Activated CD4-positive, alpha-beta T cell treated with anti-CD3 and anti-CD28 coated beads for 48 hours (primary cell): ENCODE measurements at regions not wholly inside any gene's neighbourhood (a gene's known extent, or its start where the extent isn't known, plus 50 kb on each side); places are given as distances from the start of the nearest gene placed in this dataset.
A peak's percentile ranks its signal among the peaks of the same experiment; 100 is the strongest.

Source experiments
- DNase-seq: peaks from one replicate; pipeline ENCODE4 v3.0.0-alpha.2; 2020

DNA sequence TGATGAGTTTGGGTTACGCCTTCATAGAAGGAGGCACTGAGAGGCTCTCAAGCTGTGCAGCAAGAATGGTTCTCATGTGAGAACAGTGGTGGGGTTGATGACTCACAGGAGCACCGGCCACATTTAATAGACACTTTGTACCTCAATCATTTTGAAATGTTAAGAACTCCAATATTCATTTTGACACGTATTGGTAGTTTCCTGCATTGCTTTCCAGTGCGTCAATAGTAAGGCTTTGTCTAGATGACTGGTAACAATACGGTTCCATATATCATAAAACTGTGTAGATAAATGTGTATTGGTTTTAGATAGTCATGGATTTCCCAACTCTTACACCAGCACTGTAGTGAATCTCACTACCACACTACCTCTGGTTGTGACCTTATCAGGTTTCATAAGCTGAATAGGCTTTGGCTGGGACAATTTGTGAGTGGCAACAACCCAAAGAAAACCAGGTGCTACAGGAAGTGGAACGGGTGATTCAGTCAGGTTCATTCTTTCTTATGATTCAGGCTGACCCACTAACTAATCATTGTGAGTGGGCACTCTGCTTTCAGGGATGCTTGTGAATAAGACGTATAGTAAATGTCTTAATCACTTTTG is 362.6 kb downstream of the KLF5 start:
- DNase-seq = peak; percentile 56

DNA sequence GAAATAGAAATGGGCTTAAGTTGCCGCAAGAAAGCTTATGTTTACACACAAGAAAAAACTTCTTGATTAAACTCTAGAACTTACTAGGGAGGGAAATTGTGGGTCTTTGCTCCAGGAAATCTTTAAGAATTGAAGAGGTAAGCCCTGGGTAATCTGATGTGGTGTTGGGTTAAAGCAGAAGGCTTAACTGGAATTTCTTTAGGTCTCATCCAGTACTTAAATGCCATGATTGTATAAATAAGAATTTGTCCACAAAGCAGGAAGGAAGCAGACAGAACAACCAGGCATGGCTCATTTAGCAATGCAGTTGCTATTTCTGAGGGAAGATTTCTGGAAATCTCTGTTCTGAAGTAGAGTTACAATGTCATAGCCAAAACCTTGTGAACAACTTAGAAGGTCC is 360.4 kb downstream of the KLF5 start:
- no peak for DNase-seq

DNA sequence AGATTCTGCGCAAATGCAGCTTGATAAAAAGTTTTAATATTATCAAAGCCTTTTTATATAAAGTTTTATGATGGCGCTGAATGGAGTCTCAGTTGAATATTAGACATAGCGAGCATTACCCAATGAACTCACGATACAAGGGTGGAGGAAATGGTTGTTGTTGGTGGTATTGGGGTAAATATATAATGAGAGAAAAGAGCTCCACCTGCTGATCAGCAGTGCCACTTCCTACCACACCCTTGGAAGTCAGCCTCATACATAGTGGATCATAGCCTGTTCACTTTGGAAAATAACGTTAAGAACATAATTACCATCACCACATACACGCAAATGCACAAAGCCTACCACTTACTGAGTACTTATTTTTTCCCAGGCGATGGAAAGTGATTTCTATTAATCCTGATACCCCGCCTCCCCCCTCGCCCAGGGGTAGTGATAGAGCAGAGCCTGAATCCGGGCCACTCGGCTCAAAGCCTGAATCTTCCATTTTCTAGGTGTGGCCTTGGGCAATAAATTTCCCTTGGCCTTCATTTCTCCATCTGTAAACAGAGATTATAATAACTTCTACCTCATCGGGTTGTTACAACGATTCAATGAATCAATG is 358.3 kb downstream of the KLF5 start:
- no peak for DNase-seq

DNA sequence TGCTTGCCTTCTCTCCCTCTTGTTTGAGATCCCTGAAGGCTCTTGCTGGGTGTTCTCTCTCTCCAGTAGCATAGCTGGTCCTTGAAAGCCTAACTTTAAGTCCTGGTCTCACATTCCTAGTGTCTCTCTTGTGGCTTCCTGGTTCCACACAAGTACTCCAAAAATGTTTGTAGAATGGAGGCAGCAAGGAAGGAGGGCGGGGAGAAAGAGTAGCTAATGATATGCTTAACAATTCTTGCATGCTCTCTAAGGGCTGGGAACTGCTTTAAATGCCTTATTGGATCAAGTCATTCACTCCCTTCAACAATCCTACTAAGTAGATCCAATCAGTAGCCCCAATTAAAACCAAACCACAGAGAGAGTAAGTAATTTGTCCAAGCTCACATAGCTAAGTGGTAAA is 357.3 kb downstream of the KLF5 start:
- no peak for DNase-seq

DNA sequence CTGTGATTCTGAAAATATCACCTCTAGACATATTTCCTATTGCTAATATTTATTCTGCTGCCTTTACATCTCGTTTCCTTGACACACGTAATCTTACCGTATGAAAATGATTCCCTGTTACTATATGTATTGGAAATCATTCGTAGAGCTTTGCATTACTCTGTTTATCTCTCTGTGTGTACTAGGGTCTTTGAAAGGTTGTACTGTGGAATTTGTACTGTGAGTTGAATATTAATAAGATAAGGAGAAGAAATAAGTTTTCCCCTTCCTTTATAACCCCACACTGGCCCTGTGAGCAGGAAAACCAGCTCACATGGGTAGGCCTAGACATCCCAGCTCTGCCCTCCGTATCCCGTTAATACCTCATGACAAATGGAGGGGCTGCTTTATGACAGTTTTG is 354.9 kb downstream of the KLF5 start:
- DNase-seq = no peak

DNA sequence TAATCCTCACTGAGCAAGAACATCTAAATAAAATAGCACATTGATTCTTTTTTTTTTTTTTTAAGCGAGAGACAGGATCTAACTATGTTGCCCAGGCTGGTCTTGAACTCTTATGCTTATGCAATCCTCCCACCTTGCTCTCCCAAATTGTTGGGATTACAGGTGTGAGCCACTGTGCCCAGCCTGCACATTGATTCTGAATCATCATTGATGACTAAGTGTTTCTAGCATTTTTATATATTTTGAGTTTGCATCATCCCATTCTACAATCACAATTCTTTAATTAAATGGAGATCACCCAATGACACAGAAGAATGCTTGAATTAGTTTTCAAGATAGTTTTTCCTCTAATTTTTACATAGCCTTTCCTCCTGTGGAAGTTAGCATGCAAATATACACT is 354.1 kb downstream of the KLF5 start:
- no peak for DNase-seq

DNA sequence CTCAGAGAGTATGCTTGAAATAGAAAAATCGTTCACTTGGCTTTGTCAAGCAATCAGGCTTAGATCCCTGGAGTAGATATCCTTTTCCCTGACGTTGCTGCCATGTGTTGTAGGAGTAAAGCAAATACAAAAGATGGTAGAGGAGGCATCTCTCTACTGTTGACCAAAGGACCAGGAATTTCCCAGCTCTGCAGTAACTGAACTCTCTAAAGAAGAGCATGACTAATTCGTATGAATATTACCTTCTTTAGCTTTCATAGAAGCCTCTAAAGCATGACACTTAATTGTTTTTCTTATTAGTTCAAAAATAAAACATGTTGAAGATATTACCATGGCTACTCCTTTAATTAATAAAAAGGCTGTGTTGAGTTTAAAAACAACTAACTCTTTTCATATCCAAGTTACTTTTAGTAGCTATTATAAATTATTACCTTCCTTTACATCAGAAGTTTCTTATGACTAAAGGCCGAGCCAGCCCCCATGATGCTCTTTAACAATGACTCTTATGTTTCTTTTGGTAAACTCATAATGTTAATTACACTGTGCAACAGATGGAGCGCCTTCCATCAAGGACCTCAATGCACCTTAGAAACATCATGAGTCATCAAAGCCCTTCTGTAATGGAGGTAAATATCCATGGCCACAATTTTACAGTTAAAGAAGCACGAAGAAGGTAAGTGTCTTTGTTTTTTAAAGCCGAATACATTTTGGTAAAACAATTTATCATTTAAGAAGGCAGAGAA is 352.4 kb downstream of the KLF5 start:
- no peak for DNase-seq

DNA sequence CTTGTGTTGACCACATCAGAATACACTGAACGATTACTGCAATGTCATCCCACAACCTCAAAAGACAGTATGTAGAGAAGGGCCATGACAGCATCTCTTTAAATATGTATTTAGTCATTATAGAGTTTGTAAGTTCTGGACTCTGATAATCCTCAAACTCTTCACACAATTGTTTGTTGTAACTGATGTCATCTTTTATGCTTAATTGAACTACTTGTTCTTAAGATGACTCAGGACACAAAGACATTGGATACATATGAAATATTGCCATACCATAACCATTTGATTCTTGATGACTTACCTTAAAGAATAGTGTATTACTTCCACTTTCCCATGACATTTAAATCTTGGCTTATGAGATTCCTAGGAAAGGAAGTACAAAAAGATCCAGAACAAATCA is 347.6 kb downstream of the KLF5 start:
- no peak for DNase-seq

DNA sequence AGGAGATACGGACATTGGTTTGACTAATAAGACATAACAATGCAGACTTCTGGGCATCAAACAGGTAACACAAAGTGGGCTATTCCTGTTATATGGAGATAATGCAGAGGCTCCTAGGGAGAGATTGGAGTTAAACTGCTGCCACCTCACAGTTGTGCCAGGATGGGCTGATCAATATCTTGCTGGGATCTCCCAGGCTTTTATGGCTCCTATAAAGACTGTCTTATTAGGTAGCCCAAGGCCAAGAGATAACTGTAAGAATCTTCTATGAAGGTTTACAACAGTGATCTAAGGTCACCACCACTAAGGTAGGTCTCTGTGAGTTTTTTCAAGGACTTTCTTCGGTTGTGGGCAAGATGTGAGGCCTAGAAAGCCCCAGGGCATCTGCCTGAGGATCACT is 345.8 kb downstream of the KLF5 start:
- DNase-seq = no peak

DNA sequence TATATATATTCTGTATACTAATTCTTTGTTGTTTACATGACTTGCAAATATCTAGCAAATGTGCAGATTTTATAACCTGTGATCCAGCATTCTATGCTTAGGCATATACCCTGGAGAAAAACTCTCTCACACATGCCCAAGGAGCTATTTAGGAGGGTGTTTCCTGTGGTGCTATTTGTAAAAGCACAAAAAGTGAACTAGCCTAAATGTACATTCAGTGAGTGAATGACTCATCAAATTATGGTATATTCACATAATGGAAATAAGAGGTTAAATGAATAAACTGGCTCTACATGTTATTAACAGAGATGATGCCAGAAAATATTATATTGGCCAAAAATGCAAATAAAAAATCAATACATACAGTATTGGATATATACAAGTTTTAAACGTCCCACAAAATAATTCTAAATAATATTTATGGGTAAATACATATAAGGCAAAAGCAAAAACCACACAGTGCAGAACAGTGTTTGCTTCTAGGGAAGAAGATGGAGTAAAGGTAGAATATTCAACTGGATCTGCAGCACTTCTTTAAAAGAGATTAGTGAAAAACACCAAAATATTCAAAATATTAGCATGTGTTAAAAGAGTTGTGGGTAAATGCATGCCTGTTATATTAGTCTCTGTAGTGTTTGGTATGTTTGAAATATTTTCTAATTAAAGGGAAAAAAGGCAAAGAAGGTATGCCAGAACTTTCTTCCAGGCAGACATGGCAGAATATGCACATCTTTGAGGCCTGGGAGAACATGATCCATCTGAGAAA is 344.7 kb downstream of the KLF5 start:
- no peak for DNase-seq

DNA sequence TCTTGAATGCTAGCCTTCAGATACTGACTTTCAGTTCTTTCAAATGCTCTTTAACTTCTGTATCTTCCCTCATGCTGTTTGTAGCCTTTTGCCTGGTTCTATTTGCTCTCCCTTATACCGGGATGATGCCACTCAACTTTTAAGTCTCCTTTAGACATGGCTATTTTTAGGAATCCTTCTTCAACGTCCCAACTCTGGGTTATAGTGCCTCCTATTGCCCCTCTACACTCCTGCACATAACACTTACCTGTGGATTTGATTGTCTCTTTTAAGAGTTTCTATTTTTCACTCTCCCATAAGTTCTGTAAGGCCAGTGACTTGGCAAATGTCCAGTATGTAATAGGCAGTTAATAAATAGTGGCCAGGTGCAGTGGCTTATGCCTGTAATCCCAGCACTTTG is 343.0 kb downstream of the KLF5 start:
- DNase-seq = no peak

DNA sequence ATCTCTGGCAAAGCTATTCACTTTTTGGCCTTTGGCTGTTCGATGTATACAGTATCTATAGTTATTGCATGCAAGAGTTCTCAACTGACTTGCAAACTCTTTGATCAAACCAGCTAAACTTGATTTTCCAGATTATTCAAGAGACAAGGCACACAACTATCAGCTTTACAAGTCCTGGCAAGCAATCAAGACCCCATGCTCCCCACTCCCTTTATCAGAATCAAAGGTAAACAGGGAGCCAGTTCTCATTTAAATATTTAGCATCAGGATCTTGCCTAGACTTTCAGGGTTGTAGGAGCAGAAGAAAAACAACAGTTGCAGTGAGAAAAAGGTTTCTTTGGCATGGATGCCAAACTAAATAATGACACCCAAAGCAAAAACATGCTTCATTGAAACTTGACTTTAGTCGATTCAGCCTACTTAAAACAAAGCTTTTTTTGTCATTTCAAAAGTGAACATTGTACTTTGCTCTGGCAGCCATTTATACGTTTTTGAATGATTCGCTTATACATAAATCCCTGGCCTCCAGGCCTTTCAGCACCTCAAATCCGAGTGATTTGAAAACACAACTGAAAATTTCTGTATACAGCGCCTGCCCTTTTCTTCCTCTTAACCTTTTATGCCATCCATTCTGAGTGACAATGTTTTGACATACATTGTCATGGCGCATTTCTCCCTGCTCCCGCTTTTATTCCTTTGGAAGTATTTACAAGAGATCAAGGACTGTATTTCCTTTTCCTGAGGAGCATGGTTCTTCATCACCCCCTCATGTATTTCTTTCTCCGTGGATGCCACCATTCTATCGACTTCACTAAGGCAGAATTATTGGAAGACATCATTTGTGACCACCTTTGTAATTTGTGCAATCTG is 340.8 kb downstream of the KLF5 start:
- no peak for DNase-seq

DNA sequence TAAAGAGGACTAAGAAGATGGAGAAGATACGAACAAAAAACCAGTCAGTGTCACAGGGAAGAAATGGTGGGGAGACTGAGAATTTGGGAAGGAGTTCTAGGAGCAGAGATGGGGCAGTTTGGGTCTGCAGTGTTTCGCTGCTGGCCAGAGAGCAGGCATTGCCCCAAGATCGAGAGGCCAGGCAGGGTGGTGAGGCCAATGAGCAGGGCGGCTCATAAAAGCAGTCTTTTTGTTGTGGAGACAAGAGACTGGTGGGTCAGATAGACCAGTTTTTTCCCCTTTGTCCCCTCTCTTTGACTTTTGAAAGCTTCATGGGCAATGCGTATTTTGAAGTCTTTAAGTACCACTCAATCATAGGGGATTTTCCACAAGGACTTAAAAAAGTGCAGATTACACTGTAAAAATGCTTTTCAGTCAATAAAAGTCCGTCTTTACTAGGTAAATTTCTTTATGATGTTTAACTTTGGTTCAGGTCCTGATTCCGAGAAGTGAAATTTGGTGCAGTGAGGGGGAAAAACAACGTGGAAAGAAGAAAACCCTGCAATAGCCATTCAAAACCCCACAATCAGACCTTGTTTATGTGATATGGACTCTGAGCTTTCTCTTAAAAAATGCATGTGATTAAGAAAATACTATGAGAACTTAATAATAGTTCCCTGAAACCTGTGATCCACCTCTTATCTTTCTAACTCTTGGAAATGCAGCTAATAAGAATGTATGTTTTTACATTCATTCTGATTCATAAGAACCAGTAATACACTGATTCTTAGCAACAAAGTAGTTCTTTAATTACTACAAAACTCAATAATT is 338.9 kb downstream of the KLF5 start:
- no peak for DNase-seq

DNA sequence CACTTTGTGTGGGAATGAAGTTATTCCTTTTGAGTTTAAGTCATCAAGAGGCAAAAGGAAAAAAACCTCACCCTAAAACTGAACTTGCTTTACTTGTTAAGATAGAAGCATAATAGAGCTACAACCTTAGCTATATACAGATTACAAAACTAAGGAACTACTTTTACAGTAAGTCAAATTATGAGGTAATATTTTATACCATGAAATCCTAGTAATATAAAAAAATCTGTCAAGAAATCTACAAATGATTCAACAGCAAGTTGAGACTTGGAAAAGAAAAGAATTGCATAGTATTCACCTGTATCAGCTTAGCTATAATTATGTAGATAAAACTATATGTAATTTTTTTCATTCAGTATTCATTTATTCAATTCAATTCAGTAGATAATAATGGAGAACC is 335.3 kb downstream of the KLF5 start:
- DNase-seq = no peak

DNA sequence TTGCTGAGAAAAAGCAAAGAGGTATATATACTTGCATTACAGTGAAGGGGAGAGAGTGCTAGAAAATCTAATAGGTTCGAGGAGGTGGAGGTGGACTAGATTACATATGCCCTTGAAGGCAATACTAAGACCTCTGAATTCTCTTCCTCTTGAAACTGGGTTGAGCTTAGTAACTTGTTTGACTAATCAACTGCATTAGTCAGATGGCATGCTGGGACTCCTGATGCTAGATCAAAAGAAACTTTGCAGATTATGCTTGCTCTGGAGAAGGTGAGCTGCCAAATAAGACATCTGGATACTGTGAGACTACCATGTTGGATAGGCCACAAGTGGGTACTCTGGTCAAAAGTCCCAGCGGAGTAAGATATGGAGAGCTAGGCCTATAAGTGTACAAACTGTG is 331.3 kb downstream of the KLF5 start:
- DNase-seq = no peak

DNA sequence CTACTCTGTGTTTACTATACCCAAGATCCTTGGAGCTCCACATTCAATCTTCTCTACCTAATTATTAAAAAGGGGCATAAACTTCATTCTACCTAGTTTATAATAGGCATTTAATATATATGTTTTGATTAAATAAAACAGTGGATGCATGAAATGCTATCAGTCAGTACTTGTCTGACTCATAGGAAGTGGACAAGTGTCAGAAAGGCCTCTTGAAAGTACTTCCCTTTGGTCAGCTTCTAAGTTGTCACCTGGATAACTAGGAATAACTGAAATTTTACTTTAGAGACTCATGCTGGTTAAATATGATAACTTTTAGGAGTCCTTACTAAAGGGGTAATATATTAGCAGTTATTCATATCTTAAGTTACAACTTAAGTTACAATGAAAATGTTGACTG is 329.8 kb downstream of the KLF5 start:
- DNase-seq = no peak

DNA sequence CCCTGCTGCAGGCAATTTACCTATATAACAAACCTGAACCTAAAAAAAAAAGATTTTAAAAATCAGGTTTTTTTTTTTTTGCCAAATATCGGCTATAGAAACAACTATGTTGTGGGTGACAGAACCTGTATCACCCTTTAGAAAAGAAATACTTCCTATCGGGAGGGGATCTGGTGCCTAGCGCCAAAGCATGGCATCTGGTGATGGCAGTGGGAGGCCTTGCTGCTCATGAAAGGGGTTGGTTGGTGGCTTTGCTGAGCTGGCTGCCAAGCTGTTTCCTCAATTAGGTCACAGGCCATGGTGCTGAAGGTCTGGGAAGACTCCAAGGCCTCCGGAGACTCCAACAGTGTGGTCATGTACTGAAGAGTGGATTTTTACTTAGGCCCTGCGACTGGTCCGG is 328.5 kb downstream of the KLF5 start:
- no peak for DNase-seq

DNA sequence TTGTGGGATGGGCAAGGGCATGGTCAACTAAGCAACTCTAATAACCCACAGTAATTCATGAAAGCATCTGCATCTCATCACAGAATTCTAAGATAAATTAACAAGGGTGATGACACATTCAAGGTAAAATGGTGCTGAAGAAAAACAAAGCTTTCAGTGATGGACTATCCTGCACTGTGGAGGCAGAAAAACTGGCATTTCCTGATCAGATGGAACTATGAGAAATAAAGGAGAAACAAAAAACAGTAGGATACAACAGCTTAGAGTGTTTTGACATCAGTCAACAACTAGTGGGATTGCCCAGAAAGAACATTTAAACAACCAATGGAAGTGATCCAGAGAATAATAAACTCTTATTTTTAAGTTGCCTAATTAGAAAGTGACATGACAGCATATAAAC is 327.0 kb downstream of the KLF5 start:
- DNase-seq = no peak

DNA sequence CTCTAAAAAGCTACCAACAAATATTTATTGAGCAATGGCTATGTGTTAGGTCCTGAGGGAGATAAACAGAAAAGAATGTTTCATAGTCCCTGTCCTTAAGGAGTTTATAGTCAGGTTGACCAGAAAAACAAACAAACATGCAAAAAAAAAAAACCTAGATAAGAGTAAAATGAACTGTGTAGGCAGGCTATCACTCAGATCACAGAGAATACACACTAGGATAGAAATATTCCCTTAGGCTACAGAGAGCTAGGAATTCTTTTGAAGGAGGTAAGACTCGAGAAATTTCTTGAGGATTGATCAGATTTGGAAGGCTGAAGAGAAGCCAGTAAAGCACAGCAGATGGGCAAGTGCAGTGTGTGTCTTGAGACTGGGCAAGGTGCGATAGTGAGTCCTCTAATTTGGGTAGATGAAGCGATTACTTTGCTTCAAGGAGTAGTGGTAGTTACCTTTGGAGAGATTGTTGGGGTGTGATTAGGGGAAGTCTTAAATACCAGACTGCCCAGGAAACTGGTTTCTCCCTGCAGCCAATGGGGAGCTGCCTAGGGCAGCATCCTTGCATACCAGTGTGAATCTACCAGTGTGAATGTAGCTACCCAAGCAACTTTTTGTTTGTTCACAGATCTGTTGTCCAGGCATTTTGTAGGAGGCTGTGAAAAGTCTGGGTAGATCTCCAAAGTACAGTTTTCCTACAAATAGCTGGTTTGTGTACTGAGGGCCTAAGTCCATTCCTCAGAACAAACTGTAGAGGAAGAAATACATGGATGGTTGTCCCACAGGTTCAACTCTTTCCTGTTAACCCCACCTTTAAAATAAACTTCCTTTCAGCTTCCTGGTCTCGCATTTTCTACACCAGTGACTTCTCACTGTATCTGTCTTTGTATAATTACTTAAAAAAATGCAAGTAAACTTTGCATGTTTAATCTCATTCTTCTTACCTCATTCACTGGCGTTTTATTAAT is 314.1 kb downstream of the KLF5 start:
- no peak for DNase-seq

DNA sequence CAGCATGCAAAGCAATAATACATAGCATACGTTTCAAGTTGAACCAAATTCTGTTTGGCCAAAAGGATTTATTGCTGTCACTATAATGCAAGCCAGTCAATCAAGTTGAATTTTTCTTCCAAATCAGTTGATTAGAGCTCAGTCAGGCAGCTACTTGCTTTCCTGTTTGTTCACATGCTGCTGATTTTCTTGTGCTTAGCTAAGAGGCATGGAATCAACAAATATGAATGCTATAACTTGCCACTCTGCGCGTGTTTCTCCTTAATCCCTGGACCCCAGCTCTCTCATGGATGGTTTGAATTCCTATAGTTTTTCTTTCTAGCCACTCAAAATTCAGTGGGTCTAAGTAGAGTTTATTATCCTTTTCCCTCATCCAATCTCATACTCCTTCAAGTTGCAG is 311.3 kb downstream of the KLF5 start:
- DNase-seq = no peak

DNA sequence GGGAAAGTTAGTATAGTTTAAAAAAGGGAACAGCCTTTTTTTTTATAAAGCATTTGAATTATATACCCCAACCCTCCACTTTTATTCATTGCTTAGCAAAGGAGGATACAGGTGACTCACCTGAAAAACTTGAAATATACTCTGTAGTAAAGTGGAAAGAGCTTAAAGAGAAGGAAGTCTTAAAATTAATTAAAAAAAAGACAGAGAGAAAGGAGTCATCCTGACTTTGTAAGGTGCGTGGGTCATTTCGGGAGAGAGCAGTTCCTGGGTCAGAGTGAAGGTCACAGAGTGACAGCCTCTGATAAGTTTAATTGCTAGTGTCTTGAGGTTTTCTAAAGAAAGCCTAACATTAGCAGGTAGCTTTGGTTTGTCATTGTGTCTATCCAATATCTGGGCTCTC is 310.3 kb downstream of the KLF5 start:
- no peak for DNase-seq
